Esophagus squamous epithelium (tissue), 4 donors: ENCODE measurements at regions not wholly inside any gene's neighbourhood (a gene's known extent, or its start where the extent isn't known, plus 50 kb on each side); places are given as distances from the start of the nearest gene placed in this dataset.

Experiments
- POLR2A ChIP-seq, 4 donors: fragments of 450-650 bp; IDR thresholded peaks; one replicate each; pipeline ENCODE4 v1.6.1; 2017; ENCODE audit warnings: antibody characterized with exemption in 4 of 4, mild to moderate bottlenecking in 4 of 4, moderate library complexity in 3 of 4
- TF ChIP-seq, protein P1 (sequence below), 6 experiments: fragments of 450-650 bp in 4 of 6; fragments of 200-600 bp in 2 of 6; sonication (generic) in 2 of 6; IDR thresholded peaks; one replicate each; pipeline ENCODE4 v1.5.1; 2016 to 2019; ENCODE audit warnings: antibody characterized with exemption in 6 of 6, mild to moderate bottlenecking in 4 of 6, moderate library complexity in 4 of 6

DNA sequence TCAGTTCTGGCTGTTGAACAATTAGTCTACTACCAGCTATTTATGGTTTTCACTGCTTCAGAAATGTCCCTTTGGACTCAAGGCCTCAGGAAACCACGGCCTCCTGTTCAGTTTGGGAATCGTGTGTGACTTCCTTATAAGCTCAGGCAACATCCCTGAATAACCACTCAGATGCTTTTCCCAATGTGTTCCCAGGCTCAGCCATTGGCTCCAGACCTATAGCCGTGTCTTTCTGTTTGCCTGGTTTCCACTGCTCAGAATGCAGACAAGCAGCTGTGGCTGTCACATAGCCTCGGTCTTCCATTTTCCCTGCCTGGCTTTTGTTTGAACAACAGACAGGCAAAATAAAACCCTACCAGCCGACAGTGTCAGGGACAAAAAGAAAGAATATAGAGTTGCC lies 63.2 kb upstream of the ATP2B2 start:
- TF ChIP-seq, protein P1, sequence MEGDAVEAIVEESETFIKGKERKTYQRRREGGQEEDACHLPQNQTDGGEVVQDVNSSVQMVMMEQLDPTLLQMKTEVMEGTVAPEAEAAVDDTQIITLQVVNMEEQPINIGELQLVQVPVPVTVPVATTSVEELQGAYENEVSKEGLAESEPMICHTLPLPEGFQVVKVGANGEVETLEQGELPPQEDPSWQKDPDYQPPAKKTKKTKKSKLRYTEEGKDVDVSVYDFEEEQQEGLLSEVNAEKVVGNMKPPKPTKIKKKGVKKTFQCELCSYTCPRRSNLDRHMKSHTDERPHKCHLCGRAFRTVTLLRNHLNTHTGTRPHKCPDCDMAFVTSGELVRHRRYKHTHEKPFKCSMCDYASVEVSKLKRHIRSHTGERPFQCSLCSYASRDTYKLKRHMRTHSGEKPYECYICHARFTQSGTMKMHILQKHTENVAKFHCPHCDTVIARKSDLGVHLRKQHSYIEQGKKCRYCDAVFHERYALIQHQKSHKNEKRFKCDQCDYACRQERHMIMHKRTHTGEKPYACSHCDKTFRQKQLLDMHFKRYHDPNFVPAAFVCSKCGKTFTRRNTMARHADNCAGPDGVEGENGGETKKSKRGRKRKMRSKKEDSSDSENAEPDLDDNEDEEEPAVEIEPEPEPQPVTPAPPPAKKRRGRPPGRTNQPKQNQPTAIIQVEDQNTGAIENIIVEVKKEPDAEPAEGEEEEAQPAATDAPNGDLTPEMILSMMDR (IDR thresholded peaks at IDR 0.05): no peak
- TF ChIP-seq POLR2A (IDR thresholded peaks at IDR 0.05): no peak
